NCI-H82 (cell line): ENCODE measurements at regions not wholly inside any gene's neighbourhood (a gene's known extent, or its start where the extent isn't known, plus 50 kb on each side); places are given as distances from the start of the nearest gene placed in this dataset.

Experiments
- DNase-seq: peaks from one replicate; lab custom pipeline; 2025; lab: John Stamatoyannopoulos, UW

DNA sequence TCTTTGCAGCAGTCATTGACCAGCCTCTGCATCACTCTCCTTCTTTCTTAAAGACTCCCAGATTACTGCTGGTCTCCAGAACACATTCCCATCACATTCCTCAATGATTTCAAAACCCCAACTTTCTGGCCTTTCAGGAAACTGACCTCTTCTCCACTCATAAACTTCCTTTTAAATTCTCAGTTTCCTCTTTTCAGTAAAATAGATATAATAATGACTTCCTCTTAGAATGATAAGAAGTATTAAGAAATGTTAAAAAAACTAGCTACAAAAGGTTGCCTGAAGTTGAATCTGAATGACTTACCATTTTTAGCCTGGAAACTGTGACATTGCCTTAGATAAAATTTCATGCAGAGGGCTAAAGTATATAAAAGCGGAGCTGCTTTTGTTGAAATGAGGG lies 239.3 kb downstream of the OGFRL1 start:
- DNase-seq, result no peak

DNA sequence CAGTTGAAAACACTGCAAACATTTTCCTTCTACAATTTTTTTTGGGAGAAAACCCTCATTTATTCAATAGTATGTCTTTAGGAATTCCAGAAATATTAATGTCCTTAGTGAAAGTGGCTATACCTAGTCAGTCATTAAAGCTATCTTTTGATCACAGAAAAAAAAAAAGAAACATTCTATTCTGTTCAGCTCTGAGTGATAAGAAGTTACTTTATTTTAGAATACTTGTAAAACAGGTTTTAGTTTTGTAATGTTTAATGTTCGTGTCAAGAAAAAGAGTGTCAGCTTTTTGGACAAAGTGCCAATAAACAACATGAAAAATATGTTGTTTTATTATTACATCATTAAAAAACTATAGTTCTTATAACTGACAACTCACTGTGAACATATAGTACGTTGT lies 240.4 kb downstream of the OGFRL1 start:
- no peak for DNase-seq

DNA sequence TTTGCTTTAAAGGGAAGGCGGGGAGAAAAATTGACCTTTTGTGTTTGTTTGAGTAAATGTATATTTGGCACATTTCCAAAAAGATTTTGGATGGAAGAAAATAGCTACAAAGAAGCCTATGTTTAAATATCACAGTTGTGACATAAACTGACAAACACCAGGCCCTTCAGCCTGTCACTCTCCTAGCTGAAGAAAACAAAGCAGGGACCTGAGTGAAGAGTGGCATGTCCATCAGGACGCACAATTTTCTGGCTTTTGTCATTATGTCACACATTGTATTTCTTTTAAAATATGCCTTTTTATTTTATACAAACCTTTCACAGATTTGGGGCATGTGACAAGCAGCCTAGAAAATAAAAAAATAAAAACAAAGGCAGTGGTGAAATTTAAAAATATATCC lies 241.2 kb downstream of the OGFRL1 start:
- no peak for DNase-seq

DNA sequence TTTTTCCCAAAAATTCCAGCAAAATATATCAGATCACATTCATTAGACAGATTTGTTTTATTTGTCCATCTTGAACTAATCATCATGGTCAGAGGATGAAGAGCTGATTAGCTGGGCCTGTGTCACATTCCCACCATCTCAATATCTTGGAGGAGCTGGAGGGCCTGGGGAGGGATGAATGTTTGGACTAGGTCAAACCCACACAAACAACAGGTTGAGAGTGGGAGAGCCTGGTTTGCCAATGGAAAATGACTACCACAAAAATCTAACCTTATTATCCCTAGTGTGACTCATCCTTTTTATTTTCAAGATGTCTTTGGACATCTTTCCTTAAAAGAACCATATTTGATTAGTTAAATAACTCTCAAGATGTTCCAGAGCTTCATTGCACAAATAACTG lies 242.4 kb downstream of the OGFRL1 start:
- no peak for DNase-seq

DNA sequence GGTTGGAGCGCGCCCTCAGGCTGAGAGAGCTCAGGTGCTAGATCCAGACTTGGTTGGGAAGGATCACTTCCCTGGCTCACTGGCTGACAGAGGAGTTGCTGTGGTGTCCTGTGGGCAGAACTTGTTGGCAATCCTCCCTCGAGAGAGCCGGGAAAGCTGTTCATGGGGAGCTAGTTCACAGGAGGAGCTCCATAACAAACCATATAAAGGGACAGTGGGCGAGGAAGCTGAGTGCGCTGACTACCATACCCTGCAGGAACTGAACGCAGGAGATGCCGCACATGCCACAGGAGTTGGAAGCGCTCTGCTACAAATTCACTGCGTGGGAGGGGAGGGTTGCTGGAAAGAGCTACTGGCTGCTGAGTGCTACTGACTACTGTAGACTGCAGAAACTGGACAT lies 243.2 kb downstream of the OGFRL1 start:
- no peak for DNase-seq

DNA sequence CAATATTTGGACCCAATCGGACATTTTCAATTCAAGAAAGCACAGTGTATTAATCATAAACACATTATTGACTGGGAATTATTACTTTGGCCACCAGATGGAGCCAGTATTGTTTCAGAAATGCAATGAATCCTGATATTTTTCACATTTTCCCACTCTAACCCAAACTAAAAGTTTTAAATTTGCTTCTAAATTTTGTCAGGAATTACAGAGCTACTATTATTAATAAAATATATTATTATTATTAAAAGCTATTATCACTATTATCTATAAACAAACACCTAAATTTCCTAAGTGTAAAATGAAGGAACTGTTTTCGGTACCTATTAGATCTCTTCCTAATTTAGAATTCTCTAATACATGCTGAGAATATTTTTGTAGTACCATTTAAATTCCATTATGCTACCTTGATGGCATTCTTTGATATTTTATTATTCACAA lies 245.3 kb downstream of the OGFRL1 start:
- peak; percentile 4 for DNase-seq

DNA sequence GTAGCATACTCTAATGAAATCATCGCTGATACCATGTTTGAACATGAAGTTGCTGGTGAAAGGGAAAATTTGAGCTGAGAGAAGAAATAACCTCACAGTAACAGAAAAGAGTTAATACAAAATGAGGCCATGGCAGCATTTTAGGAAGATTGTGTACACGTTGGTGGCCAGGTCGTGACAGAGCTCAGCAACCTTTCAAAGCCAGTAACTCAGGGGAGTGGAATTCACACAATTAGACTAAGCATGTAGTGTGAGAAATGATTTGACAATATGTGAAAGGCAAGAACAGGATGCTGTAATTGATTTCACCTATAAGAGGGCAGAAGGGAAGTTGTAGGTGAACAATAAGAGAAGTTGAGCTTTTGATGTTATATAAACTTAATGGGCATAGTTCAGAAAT lies 246.3 kb downstream of the OGFRL1 start:
- DNase-seq, result no peak

DNA sequence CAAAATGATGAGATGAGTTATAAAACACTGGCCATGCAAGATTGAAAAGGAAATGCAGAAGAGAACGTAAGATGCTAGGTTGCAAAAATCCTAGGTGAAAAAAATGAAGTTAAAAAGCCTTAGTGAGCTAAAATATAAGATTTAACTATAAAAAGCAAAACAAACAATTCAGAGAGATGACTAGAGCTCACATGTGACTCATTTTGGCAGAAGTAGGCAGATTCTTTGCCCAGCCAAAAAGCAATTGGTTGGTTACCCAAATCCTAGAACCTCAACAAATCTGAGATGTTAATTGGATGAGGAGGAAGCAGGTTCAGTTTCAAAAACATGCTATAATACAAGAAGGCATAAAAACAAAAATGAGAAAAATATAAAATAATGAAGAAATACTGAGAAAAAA lies 249.1 kb downstream of the OGFRL1 start:
- no peak for DNase-seq

DNA sequence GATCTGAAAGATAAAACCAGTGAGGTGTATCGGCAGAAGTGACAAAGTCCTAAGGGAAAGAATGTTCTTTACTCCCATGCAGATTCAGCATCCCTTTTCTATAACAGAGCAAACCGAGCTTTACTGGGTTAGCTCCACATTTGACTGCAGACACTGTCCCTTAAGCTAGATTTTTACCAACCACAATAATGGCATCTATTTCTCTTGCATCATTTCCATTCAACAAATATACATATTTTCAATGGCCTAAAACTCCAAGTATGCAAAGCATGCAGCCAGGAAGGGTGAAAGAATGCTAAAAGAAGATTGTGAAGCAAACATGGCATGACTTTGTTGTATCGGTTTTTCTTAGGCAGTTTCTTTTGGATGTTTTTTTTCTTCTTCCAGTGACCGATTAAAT lies 255.4 kb downstream of the OGFRL1 start:
- DNase-seq, result no peak

DNA sequence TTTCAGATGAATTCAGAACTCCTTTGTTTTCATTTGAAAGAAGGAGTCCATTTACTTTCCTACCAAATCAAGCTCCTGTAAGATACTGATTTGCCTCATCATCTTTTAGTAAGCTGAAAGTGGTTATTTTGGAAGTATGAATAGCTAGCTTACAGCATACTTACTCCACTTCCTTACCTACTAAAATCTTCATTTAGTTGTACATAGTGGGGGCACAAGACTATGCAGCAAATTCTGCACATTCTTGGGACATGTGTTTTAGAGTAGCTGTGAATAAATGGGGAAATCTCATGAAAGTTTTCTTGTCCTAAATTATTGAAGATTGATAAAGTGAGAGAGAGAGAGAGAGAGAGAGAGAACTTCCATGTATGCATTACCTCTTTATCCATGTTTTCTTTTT lies 256.3 kb downstream of the OGFRL1 start:
- DNase-seq, result no peak

DNA sequence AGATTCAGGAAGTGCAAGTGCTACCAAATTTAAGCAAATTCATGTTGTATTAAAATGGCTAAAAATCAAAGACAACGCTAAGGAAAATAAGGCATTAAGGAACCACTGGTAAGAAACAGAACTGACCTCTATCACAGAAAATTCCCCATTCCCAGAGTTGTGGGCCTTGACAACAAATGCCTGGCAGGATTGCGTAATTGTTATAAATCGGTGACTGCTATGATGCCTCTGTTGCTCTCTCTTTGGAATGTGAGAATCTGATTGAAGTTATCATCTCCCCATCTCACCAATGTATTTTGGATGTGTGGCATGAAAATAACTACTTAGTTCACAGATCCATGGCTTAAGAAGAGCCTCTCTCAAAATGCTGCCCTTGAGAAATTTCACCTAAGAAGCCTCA lies 257.3 kb downstream of the OGFRL1 start:
- DNase-seq, result no peak

DNA sequence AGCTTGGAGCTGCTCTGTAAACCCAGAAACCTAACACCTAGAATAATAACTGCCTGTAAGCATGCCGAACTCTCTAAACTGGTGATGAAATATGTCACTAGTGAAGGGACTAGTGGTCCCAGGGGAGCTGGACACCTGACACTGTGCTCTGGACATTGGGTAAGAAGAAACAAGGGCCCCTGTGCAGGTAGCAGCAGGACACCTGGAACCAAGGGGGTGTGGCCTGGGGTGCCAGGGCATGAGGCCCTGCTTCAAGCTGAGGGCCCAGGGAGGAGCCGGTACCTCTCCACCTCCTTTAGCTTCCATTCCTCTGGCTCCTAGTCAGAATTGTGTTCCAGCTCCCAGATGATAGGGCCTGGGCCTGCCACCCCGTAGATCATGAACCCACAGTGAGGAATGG lies 263.2 kb downstream of the OGFRL1 start:
- DNase-seq, result no peak

DNA sequence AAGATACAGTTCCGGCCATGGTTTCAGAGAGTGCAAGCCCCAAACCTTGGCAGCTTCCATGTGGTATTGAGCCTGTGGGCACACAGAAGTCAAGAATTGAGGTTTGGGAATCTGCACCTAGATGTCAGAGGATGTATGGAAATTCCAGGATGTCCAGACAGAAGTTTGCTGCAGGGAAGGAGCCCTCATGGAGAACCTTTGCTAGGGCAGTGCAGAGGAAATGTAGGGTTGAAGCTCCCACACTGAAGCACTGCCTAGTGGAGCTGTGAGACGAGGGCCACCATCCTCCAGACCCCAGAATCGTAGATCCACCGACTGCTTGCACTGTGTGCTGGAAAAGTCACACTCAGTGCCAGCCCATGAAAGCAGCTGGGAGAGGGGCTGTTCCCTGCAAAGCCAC lies 267.5 kb downstream of the OGFRL1 start:
- no peak for DNase-seq

DNA sequence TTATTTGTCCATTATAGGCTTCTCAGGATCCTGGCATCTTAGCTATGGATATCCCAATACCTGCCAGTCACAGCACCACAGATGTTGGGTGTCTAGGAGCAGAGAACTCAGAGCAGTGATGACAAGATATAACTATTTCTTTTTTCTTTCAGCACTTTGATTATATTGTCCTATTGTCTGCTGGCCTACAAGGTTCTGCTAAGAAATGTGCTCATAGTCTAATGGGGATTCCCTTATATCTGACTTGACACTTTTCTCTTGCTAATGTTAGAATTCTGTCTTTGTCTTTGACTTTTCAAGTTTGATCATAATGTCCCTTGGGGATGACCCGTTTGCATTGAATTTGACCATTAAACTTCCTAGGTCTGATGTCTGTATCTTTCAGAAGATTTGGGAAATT lies 270.4 kb downstream of the OGFRL1 start:
- DNase-seq, result no peak

DNA sequence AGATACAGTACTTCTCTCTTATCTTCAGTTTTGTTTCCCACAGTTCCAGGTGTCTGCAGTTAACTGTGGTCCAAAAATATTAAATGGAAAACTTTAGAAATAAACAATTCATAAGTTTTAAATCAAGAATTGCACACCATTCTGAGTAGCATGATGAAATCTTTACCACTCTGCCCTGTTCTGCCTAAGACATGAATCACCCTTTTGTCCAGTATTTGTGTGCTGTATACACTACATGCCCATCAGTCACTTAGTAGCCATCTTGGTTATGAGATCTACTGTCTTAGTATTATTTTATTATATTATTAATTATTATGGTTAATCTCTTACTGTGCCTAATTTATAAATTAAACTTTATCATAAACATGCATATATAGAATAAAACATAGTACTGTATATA lies 279.0 kb downstream of the OGFRL1 start:
- DNase-seq, result no peak

DNA sequence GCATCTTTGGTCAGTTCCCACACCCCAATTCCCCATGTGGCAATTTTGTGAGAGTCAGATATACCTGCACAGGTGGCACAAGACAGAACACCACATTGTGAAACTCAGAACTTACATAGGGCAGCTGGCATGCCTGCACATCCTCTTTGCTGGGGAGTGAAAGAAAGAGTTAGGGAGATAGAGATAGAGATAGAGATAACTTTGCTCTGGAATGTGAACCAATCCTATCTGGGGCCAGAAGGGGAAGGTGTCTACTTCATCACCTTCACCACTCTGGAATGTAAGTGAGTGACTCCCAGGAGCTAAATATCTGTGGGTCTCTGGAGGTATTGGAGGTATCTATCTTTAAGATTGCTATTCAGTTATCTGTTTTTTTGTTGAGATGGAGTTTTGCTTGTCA lies 289.2 kb downstream of the OGFRL1 start:
- DNase-seq, result no peak

DNA sequence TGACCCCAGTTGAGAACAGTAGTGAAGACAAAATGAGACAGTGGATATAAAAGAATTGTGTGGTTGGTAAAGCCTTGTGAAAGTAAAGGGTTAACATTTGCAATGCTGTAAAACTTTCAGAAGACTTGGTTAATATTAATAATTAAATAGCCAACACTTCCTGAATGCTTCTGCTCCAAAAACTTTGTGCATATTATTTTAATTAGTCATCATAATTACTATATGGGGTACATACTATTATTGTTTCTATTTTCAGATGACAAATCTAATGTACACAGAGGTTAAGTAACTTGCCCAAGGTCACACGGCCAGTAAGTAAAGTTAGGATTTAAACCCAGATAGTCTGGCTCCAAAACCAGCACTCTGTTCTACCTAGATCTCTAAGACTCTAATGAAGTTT lies 291.3 kb downstream of the OGFRL1 start:
- DNase-seq, result no peak

DNA sequence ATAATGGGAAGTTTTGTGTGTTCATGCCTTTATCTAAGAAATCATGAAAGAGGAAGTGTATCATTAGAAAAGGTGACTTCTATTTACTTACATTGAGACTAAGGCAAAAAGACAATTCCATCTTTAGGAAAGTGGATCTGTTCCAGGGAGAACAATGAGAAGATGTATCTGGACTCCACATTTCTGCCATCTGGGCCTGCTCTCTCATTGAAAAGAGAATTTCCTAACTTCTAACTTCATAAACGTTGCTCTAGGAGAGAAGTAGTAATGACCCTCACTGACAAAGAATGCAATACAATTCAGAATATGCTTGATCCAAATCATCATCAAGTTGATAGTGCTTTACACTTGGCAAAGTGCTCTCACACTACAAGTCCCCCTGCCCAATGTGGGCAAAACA lies 294.2 kb downstream of the OGFRL1 start:
- no peak for DNase-seq

DNA sequence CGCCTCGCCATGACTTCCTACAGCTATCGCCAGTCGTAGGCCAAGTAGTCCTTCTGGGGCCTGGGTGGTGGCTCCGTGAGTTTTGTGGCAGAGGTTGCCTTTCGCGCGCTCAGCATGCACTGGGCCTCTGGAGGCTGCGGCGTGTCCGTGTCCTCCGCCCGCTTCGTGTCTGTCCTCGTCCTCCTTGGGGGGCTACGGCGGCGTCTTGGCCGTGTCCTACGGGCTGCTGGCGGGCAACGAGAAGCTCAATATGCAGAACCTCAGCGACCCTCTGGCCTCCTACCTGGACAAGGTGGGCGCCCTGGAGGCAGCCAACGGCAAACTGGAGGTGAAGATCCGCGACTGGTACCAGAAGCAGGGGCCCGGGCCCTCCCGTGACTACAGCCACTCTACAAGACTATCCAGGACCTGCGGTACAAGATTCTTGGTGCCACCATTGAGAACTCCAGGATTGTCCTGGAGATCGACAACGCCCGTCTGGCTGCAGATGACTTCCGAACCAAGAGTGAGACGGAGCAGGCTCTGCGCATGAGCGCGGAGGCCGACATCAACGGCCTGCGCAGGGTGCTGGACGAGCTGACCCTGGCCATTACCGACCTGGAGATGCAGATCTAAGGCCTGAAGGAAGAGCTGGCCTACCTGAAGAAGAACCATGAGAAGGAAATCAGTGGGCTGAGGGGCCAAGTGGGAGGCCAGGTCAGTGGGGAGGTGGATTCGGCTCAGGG lies 296.3 kb downstream of the OGFRL1 start:
- DNase-seq, result no peak

DNA sequence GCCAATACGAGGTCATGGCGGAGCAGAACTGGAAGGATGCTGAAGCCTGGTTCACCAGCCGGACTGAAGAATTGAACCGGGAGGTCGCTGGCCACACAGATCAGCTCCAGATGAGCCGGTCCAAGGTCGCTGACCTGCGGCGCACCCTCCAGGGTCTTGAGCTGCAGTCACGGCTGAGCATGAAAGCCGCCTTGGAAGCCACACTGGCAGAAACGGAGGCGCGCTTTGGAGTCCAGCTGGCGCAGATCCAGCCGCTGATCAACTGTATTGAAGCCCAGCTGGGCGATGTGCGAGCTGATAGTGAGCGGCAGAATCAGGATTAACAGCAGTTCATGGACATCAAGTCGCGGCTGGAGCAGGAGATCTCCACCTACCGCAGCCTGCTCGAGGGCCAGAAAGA lies 296.9 kb downstream of the OGFRL1 start:
- DNase-seq, result no peak

DNA sequence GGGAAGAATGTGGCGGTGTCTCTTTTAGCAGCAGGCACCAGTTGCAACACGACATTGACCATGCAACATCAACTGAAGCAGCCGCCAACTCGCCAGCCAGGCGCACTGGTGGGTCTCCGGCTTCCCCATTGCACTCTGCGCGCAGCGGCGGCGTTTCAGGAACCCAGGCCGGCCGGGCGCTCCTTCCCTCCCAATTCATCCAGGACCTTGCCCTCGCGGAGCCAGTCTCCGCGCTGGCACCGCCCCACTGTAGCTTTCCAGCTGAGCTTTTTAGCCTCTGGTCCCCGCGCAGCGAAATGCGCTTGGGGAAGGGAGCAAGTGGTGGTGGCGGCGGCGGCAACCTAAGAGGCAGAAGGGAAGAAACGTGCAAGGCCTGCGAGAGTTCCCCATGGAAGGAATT lies 297.9 kb upstream of the RIMS1 start:
- DNase-seq, result no peak

DNA sequence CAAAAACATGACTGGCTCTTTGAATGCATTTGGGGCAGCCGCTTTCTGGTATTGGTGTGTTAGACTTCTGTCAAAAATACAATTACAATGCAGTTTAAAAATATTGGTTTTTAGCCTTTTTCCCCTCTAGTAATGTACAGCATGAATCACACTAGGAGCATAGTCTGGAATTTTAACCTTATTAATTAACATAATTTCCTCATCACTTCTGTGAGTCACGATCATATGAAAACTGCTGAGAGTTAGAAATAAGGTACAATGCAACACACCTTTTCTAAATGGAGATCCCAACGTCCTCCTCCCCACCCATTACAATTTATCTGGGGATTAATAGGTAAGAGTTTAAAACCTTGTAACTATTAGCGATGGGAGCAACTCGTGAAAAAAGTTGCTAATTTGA lies 297.1 kb upstream of the RIMS1 start:
- DNase-seq, result no peak

DNA sequence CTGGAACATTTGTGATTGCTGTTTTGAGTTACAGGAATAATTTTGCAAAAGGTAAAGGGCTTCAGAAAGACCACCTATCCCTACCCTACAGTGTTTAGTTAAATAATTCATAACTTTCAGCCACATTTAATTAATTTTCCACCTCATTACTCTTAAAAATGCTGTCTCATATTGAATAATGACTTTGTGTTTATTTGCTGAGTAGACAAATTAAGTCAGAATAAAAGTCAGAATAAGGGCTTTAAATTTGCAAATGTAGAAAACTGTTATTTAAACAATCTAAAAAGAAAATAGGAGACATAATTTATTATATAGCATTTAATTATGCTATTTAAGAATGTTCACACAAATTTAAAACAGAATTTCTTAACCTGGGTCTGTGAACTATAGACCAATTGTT lies 293.7 kb upstream of the RIMS1 start:
- no peak for DNase-seq

DNA sequence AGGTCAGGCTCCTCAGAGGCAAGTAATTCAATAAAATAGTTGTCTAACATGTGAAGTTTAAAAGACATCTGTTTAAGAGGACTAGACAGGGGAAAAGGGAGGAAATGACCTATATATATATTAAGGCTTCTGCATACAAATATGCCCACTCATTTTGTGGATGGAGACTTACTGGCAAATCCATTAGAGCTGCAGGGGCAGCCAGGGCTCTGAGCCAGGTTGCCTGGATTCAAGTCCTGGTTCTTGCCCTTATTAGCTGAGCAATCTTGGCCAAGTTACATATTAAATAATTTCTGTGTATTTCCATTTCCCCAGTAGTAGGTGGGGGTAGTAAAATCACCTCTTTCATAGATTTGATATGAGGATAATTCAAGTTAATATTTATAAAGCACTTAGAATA lies 287.0 kb upstream of the RIMS1 start:
- DNase-seq, result no peak
